Activated T-cell treated with anti-CD3 and anti-CD28 coated beads, Interleukin-2, amount 50 U/mL, for 48 hours (primary cell): ENCODE measurements at regions not wholly inside any gene's neighbourhood (a gene's known extent, or its start where the extent isn't known, plus 50 kb on each side); places are given as distances from the start of the nearest gene placed in this dataset.

Experiments
- DNase-seq, 2 experiments: peaks; one replicate each; pipeline ENCODE4 v3.0.0-alpha.2; 2020

GRCh38 chr16:49075709-49076108 lies 205.9 kb downstream of the CBLN1 start:
- DNase-seq: no peak

- no peak for DNase-seq
These were observed 213.4 kb downstream of the CBLN1 start for GRCh38 chr16:49068224-49068623.

GRCh38 chr16:49067776-49068175 lies 213.9 kb downstream of the CBLN1 start:
- no peak for DNase-seq

GRCh38 chr16:49061137-49061714 lies 220.4 kb downstream of the CBLN1 start:
- no peak for DNase-seq

- DNase-seq: no peak
These were observed 220.9 kb downstream of the CBLN1 start for GRCh38 chr16:49060728-49061127.

GRCh38 chr16:49058382-49058781 lies 223.3 kb downstream of the CBLN1 start:
- DNase-seq: no peak

- DNase-seq: no peak
These were observed 223.7 kb downstream of the CBLN1 start for GRCh38 chr16:49057936-49058335.

GRCh38 chr16:49057391-49057790 lies 224.2 kb downstream of the CBLN1 start:
- DNase-seq: no peak

GRCh38 chr16:49056546-49056945 lies 225.1 kb downstream of the CBLN1 start:
- DNase-seq: no peak

- no peak for DNase-seq
These were observed 225.7 kb downstream of the CBLN1 start for GRCh38 chr16:49055824-49056545.

- DNase-seq: no peak
These were observed 226.3 kb downstream of the CBLN1 start for GRCh38 chr16:49055291-49055690.

GRCh38 chr16:49054606-49055005 lies 227.0 kb downstream of the CBLN1 start:
- no peak for DNase-seq

GRCh38 chr16:49052846-49053245 lies 228.8 kb downstream of the CBLN1 start:
- DNase-seq: no peak

GRCh38 chr16:49051576-49051975 lies 230.1 kb downstream of the CBLN1 start:
- no peak for DNase-seq

- DNase-seq: no peak
These were observed 231.0 kb downstream of the CBLN1 start for GRCh38 chr16:49050607-49051006.

GRCh38 chr16:49049644-49050043 lies 232.0 kb downstream of the CBLN1 start:
- DNase-seq: no peak

- no peak for DNase-seq
These were observed 232.4 kb downstream of the CBLN1 start for GRCh38 chr16:49049191-49049590.

GRCh38 chr16:49048557-49048956 lies 233.1 kb downstream of the CBLN1 start:
- DNase-seq: no peak

GRCh38 chr16:49036126-49036525 lies 245.5 kb downstream of the CBLN1 start:
- no peak for DNase-seq

GRCh38 chr16:49027420-49027819 lies 254.2 kb downstream of the CBLN1 start:
- DNase-seq: no peak

- DNase-seq: no peak
These were observed 255.0 kb downstream of the CBLN1 start for GRCh38 chr16:49026566-49027181.

- no peak for DNase-seq
These were observed 256.7 kb downstream of the CBLN1 start for GRCh38 chr16:49024896-49025295.

- no peak for DNase-seq
These were observed 257.6 kb downstream of the CBLN1 start for GRCh38 chr16:49024016-49024415.

GRCh38 chr16:49023050-49023449 lies 258.6 kb downstream of the CBLN1 start:
- no peak for DNase-seq
